SK-N-SH (cell line): ENCODE measurements at regions not wholly inside any gene's neighbourhood (a gene's known extent, or its start where the extent isn't known, plus 50 kb on each side); places are given as distances from the start of the nearest gene placed in this dataset.

Experiments
- CTCF ChIA-PET: fragments of 300-600, 350-600 bp; formaldehyde crosslinking; extraction: SDS; loops from one replicate; lab custom pipeline; 2021; lab: Yijun Ruan, JAX
- POLR2A ChIA-PET: fragments of 350-600 bp; sonication (Branson Sonifier 250); formaldehyde crosslinking; extraction: SDS; loops from one replicate; lab custom pipeline; 2020; ENCODE audit warnings: antibody characterized with exemption, inconsistent platforms; lab: Yijun Ruan, JAX
- DNase-seq: peaks from one replicate; pipeline ENCODE4 v3.0.0; 2012
- H2AFZ ChIP-seq: fragments of 200-600 bp; sonication (generic); 2 replicates; pipeline ENCODE4 v1.8.1; 2016; ENCODE audit warnings: antibody characterized with exemption, mild to moderate bottlenecking, low read depth
- H3F3A ChIP-seq: fragments of 200-600 bp; sonication (generic); replicated peaks from 2 replicates; pipeline ENCODE3; 2016; ENCODE audit warnings: antibody characterized with exemption, mild to moderate bottlenecking; ENCODE audit not compliant: insufficient read depth
- H3K27ac ChIP-seq, 2 experiments: fragments of 200-500 bp in 1 of 2; fragments of 200-600 bp in 1 of 2; sonication (Bioruptor generic) in 1 of 2; sonication (generic), shearing (Covaris generic) in 1 of 2; 2 replicates each; pipeline versions ENCODE4 v1.5.1 to v1.6.1; 2014 to 2016; ENCODE audit warnings: low read depth in 2 of 2, inconsistent platforms in 1 of 2, low read length in 1 of 2, mild to moderate bottlenecking in 1 of 2, mixed read lengths in 1 of 2
- H3K27me3 ChIP-seq: fragments of 200-600 bp; sonication (generic), shearing (Covaris generic); 2 replicates; pipeline ENCODE4 v1.6.1; 2016; ENCODE audit warnings: mixed run types; ENCODE audit not compliant: insufficient read depth
- H3K36me3 ChIP-seq, 2 experiments: fragments of 200-500 bp in 1 of 2; fragments of 200-600 bp in 1 of 2; sonication (Bioruptor generic) in 1 of 2; sonication (generic) in 1 of 2; replicated peaks in 1 of 2; 2 replicates each; pipeline versions ENCODE3 to v1.5.1; 2014 to 2016; ENCODE audit warnings: low read length in 1 of 2, mild to moderate bottlenecking in 1 of 2; ENCODE audit not compliant: insufficient read depth in 2 of 2, control insufficient read depth in 1 of 2
- H3K4me1 ChIP-seq, 2 experiments: fragments of 200-500 bp in 1 of 2; fragments of 200-600 bp in 1 of 2; sonication (Bioruptor generic) in 1 of 2; sonication (generic), shearing (Covaris generic) in 1 of 2; 2 replicates each; pipeline versions ENCODE4 v1.5.1 to v1.6.1; 2014 to 2016; ENCODE audit warnings: low read depth in 1 of 2, low read length in 1 of 2, mixed run types in 1 of 2; ENCODE audit not compliant: insufficient read depth in 2 of 2, control insufficient read depth in 1 of 2
- H3K4me2 ChIP-seq: fragments of 200-600 bp; sonication (generic), shearing (Covaris generic); 2 replicates; pipeline ENCODE4 v1.6.1; 2017; ENCODE audit warnings: mixed run types
- H3K4me3 ChIP-seq, 2 experiments: fragments of 200-500 bp in 1 of 2; fragments of 200-600 bp in 1 of 2; sonication (Bioruptor generic) in 1 of 2; sonication (generic), shearing (Covaris generic) in 1 of 2; 2 replicates each; pipeline versions ENCODE4 v1.5.1 to v1.8.1; 2014 to 2016; ENCODE audit warnings: low read depth in 2 of 2, inconsistent platforms in 1 of 2, low read length in 1 of 2, mild to moderate bottlenecking in 1 of 2, mixed read lengths in 1 of 2, moderate library complexity in 1 of 2
- H3K79me2 ChIP-seq: fragments of 200-600 bp; sonication (generic); 2 replicates; pipeline ENCODE4 v1.8.1; 2017; ENCODE audit warnings: mild to moderate bottlenecking; ENCODE audit not compliant: insufficient read depth
- H3K9ac ChIP-seq: fragments of 200-600 bp; sonication (generic); 2 replicates; pipeline ENCODE4 v1.6.1; 2017; ENCODE audit warnings: mixed run types
- H3K9me2 ChIP-seq: fragments of 200-600 bp; sonication (generic); 2 replicates; pipeline ENCODE4 v1.6.1; 2017; ENCODE audit warnings: mixed run types
- H3K9me3 ChIP-seq: fragments of 200-600 bp; sonication (generic); 2 replicates; pipeline ENCODE4 v1.6.1; 2017; ENCODE audit warnings: mixed run types, mild to moderate bottlenecking, moderate library complexity
- H4K20me1 ChIP-seq: fragments of 200-600 bp; sonication (generic); 2 replicates; pipeline ENCODE4 v1.6.1; 2017; ENCODE audit warnings: mild to moderate bottlenecking, mixed run types; ENCODE audit not compliant: insufficient read depth
- CHD2 ChIP-seq: fragments of 150-350 bp; IDR thresholded peaks from 2 replicates; pipeline ENCODE4 v1.6.1; 2018; ENCODE audit warnings: low read length; ENCODE audit not compliant: partially characterized antibody
- FOXM1 ChIP-seq: IDR thresholded peaks from 2 replicates; pipeline ENCODE4 v1.4.0; 2012; ENCODE audit warnings: low read depth, mild to moderate bottlenecking
- JUND ChIP-seq: IDR thresholded peaks from 2 replicates; pipeline ENCODE4 v1.4.0; 2012
- MEF2A ChIP-seq: IDR thresholded peaks from 2 replicates; pipeline ENCODE4 v1.4.0; 2012; ENCODE audit warnings: low read depth, borderline replicate concordance
- MXI1 ChIP-seq: IDR thresholded peaks from 2 replicates; pipeline ENCODE4 v1.6.1; 2012; ENCODE audit warnings: mild to moderate bottlenecking, low read depth, low read length, improper control_type of control experiment
- NFIC ChIP-seq: IDR thresholded peaks from 2 replicates; pipeline ENCODE4 v1.4.0; 2012; ENCODE audit warnings: borderline replicate concordance
- NRF1 ChIP-seq: IDR thresholded peaks from 2 replicates; pipeline ENCODE4 v1.6.1; 2012; ENCODE audit warnings: low read depth, mild to moderate bottlenecking, low read length
- POLR2AphosphoS5 ChIP-seq: IDR thresholded peaks from 2 replicates; pipeline ENCODE4 v1.6.1; 2012; ENCODE audit warnings: low read depth, low read length
- RCOR1 ChIP-seq: fragments of 150-350 bp; IDR thresholded peaks from 2 replicates; pipeline ENCODE4 v1.6.1; 2017; ENCODE audit warnings: antibody characterized with exemption, low read length
- RFX5 ChIP-seq: IDR thresholded peaks from 2 replicates; pipeline ENCODE4 v1.6.1; 2012; ENCODE audit warnings: mild to moderate bottlenecking, improper control_type of control experiment, low read length
- RXRA ChIP-seq: IDR thresholded peaks from 2 replicates; pipeline ENCODE4 v1.4.0; 2012; ENCODE audit warnings: low read depth, mild to moderate bottlenecking, borderline replicate concordance
- TEAD4 ChIP-seq: IDR thresholded peaks from 2 replicates; pipeline ENCODE4 v1.4.0; 2012; ENCODE audit warnings: mild to moderate bottlenecking, borderline replicate concordance; ENCODE audit not compliant: insufficient read depth
- YY1 ChIP-seq: IDR thresholded peaks from 2 replicates; pipeline ENCODE4 v1.4.0; 2012; ENCODE audit warnings: low read depth, mild to moderate bottlenecking
- WGBS: methylation state at CpG from one replicate; pipeline ENCODE4 v1.1.6; 2017; ENCODE audit warnings: low lambda C conversion rate; 5-methylcytosine and 5-hydroxymethylcytosine counted together
- TF ChIP-seq, protein P1 (sequence below): IDR thresholded peaks from 2 replicates; pipeline ENCODE4 v1.4.0; 2012; ENCODE audit warnings: low read depth, borderline replicate concordance
- TF ChIP-seq, protein P2 (sequence below): IDR thresholded peaks from 2 replicates; pipeline ENCODE4 v1.4.0; 2012; ENCODE audit warnings: low read depth
- TF ChIP-seq, protein P3 (sequence below): fragments of 200-600 bp; sonication (generic); IDR thresholded peaks from 2 replicates; pipeline ENCODE4 v1.6.1; 2017; ENCODE audit warnings: antibody characterized with exemption, mild to moderate bottlenecking, moderate library complexity
- TF ChIP-seq, protein P4 (sequence below): IDR thresholded peaks from 2 replicates; pipeline ENCODE4 v1.4.0; 2012; ENCODE audit warnings: low read depth, borderline replicate concordance
- TF ChIP-seq, protein P5 (sequence below): fragments of 150-350 bp; IDR thresholded peaks from 2 replicates; pipeline ENCODE4 v1.6.1; 2017; ENCODE audit warnings: antibody characterized with exemption, low read length, low read depth, borderline replicate concordance

DNA sequence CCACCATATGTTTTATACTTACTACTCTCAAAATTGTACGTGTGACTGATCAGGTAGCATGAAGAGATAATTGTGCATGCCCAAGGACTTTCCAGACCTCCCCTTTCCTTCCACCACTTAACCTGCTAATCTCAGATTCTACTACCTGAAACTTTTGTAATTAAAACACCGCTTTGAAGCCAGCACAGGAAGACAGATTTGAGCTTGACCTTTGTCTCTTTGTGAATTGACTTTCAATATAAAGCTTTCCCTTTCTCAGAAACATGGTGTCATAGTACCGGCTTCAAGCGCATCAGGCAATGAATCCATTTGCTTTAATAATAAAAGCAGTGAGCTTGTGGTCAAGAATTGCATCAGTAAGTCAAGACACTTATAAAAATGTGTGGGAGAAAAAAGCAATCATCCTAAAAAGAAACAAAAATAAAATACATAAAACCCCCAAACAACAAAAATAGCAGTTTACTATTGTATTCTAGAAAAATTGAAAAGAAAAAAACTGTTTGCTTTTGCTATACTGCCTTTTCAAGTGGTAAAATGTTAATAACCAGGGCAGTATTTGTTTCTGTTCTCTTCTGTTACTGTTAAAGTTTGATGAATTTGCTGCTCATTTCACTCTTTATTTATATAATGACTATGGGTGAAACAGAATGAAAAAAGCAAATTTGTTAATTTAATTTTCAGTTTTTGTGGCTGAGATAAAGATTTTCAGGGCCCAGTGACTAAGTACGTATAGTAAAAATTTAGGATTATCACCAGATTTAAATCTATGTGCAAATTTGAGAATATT, 2075.3 kb downstream of the PCDH9 start:
- POLR2A ChIA-PET, result no interaction called here
- no peaks in the 10 kb centered on the region for H3K79me2 ChIP-seq

DNA sequence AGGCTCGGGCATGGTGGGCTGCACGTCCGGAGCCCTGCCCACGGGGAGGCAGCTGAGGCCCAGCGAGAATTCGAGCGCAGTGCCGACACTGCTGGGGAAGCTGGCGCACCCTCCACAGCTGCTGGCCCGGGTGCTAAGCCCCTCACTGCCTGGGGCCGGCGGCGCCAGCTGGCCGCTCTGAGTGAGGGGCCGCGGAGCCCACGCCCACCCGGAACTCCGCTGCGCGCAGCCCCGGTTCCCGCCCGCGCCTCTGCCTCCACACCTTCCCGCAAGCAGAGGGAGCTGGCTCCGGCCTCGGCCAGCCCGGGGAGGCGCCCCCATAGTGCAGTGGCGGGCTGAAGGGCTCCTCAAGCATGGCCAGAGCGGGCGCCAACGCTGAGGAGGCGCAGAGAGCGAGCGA, 2080.4 kb downstream of the PCDH9 start:
- Histone ChIP-seq H3K9me3 (no peaks in the 10 kb centered on the region), H3K9me2 (no peaks in the 10 kb centered on the region), H3F3A (no peaks in the 10 kb centered on the region), H3K27ac (no peak overlapping the region), H3K9ac (no peak overlapping the region), H3K27me3 (no peaks in the 10 kb centered on the region), H3K36me3 (no peaks in the 10 kb centered on the region), H3K79me2 (no peaks in the 10 kb centered on the region), H3K4me2 (no peak overlapping the region), H4K20me1 (no peaks in the 10 kb centered on the region), H3K4me1 (no peaks in the 10 kb centered on the region), H3K4me3 (no peak overlapping the region), H2AFZ (no peak overlapping the region)
- DNase-seq, result no peak
- WGBS, result 88% methylated on average over 24 of the region's 37 CpGs
- CTCF ChIA-PET, result no interaction called here
- POLR2A ChIA-PET, result no interaction called here
- TF ChIP-seq NFIC (no peak), POLR2AphosphoS5 (no peak), RCOR1 (no peak), CHD2 (no peak), JUND (no peak), YY1 (no peak), RFX5 (no peak)
- TF ChIP-seq, protein P1, sequence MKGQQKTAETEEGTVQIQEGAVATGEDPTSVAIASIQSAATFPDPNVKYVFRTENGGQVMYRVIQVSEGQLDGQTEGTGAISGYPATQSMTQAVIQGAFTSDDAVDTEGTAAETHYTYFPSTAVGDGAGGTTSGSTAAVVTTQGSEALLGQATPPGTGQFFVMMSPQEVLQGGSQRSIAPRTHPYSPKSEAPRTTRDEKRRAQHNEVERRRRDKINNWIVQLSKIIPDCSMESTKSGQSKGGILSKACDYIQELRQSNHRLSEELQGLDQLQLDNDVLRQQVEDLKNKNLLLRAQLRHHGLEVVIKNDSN, result no peak
- TF ChIP-seq, protein P2, sequence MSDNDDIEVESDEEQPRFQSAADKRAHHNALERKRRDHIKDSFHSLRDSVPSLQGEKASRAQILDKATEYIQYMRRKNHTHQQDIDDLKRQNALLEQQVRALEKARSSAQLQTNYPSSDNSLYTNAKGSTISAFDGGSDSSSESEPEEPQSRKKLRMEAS, result no peak
- TF ChIP-seq, protein P3, sequence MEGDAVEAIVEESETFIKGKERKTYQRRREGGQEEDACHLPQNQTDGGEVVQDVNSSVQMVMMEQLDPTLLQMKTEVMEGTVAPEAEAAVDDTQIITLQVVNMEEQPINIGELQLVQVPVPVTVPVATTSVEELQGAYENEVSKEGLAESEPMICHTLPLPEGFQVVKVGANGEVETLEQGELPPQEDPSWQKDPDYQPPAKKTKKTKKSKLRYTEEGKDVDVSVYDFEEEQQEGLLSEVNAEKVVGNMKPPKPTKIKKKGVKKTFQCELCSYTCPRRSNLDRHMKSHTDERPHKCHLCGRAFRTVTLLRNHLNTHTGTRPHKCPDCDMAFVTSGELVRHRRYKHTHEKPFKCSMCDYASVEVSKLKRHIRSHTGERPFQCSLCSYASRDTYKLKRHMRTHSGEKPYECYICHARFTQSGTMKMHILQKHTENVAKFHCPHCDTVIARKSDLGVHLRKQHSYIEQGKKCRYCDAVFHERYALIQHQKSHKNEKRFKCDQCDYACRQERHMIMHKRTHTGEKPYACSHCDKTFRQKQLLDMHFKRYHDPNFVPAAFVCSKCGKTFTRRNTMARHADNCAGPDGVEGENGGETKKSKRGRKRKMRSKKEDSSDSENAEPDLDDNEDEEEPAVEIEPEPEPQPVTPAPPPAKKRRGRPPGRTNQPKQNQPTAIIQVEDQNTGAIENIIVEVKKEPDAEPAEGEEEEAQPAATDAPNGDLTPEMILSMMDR, result no peak

More for the DNA sequence above, 2075.3 kb downstream of the PCDH9 start:
- TF ChIP-seq, protein P4, sequence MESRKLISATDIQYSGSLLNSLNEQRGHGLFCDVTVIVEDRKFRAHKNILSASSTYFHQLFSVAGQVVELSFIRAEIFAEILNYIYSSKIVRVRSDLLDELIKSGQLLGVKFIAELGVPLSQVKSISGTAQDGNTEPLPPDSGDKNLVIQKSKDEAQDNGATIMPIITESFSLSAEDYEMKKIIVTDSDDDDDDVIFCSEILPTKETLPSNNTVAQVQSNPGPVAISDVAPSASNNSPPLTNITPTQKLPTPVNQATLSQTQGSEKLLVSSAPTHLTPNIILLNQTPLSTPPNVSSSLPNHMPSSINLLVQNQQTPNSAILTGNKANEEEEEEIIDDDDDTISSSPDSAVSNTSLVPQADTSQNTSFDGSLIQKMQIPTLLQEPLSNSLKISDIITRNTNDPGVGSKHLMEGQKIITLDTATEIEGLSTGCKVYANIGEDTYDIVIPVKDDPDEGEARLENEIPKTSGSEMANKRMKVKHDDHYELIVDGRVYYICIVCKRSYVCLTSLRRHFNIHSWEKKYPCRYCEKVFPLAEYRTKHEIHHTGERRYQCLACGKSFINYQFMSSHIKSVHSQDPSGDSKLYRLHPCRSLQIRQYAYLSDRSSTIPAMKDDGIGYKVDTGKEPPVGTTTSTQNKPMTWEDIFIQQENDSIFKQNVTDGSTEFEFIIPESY, result no peak
- TF ChIP-seq, protein P1, result no peak
- no peak for TF ChIP-seq TEAD4
- no peak for TF ChIP-seq NRF1
- no peak for TF ChIP-seq POLR2AphosphoS5
- no peak for TF ChIP-seq MXI1
- TF ChIP-seq MEF2A, result no peak
- no peak for TF ChIP-seq RXRA
- TF ChIP-seq, protein P5, sequence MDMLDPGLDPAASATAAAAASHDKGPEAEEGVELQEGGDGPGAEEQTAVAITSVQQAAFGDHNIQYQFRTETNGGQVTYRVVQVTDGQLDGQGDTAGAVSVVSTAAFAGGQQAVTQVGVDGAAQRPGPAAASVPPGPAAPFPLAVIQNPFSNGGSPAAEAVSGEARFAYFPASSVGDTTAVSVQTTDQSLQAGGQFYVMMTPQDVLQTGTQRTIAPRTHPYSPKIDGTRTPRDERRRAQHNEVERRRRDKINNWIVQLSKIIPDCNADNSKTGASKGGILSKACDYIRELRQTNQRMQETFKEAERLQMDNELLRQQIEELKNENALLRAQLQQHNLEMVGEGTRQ, result no peak
- no peak for TF ChIP-seq FOXM1
- TF ChIP-seq, all 33 proteins: peak for 0
- no peak for DNase-seq
- H3K4me2 ChIP-seq, result no peak overlapping the region
- WGBS, result 92% methylated on average over 5 of the region's 5 CpGs
- H3F3A ChIP-seq, result no peaks in the 10 kb centered on the region
- H3K9me3 ChIP-seq, result no peaks in the 10 kb centered on the region
- H3K9ac ChIP-seq, result no peak overlapping the region
- H3K4me3 ChIP-seq, result no peak overlapping the region
- no peaks in the 10 kb centered on the region for H3K27me3 ChIP-seq
- CTCF ChIA-PET, result no interaction called here
- H3K4me1 ChIP-seq, result no peaks in the 10 kb centered on the region; a peak in 1 of 4 replicates
- H3K27ac ChIP-seq, result no peak overlapping the region
- no peaks in the 10 kb centered on the region for H4K20me1 ChIP-seq
- H3K9me2 ChIP-seq, result no peaks in the 10 kb centered on the region
- H3K36me3 ChIP-seq, result no peaks in the 10 kb centered on the region
- peak overlapping the region; percentile 39; the same call in 1 of the 2 replicates for H2AFZ ChIP-seq
